Neural crest cell (in vitro differentiated cells): ENCODE measurements at regions not wholly inside any gene's neighbourhood (a gene's known extent, or its start where the extent isn't known, plus 50 kb on each side); places are given as distances from the start of the nearest gene placed in this dataset.

Experiments
- DNase-seq: peaks from one replicate; pipeline ENCODE4 v3.0.0; 2021; ENCODE audit warnings: low read depth, mixed read lengths, low spot score
- H3K27ac Mint-ChIP-seq: one replicate; pipeline ENCODE4 v1.8.0; 2021; ENCODE audit warnings: mild to moderate bottlenecking, mixed read lengths; ENCODE audit not compliant: unreplicated experiment
- H3K27me3 Mint-ChIP-seq: 2 replicates; pipeline ENCODE4 v1.8.0; 2021; ENCODE audit warnings: low read depth, mild to moderate bottlenecking, mixed read lengths
- H3K36me3 Mint-ChIP-seq: 2 replicates; pipeline ENCODE4 v1.8.0; 2021; ENCODE audit warnings: low read depth, mild to moderate bottlenecking, mixed read lengths
- H3K4me1 Mint-ChIP-seq: 2 replicates; pipeline ENCODE4 v1.8.0; 2021; ENCODE audit warnings: mixed read lengths
- H3K4me3 Mint-ChIP-seq: one replicate; pipeline ENCODE4 v1.8.0; 2021; ENCODE audit warnings: mild to moderate bottlenecking, mixed read lengths
- H3K9me3 Mint-ChIP-seq: 2 replicates; pipeline ENCODE4 v1.8.0; 2021; ENCODE audit warnings: mixed read lengths
- TF ChIP-seq, protein P1 (sequence below): fragments of 200-600 bp; sonication (generic); conservative IDR thresholded peaks from 2 replicates; pipeline ENCODE4 v1.5.0; 2021; ENCODE audit warnings: antibody characterized with exemption, mild to moderate bottlenecking

DNA sequence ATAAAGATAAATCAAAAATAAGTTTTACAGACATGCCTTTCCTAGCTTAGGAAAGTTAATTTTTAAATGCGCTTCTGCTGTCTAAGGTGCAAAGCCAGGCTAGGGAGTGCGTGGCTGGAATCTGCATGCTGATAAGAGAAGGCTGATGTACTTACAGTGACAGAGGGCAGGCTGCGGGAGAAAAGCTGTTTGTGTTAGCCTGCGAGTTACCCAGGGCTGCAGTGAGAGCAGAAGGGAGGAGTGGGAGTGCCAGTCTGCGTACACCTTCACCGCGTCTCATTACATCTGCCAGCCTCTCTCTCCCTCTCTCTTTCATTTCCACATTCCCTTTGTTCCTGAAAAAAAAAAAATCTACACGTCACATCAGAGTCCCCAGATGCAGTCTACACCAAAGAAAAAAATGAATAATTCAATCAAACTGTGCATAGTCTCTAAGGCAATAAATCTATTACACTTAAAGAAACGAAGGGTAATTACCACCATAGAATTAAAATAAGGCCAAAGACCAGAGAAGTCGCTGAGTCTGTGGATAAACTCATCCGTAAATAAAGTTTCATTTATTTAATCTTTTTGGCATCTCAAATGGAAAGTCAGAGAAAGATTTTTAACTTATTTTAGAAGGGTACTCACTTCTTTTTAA lies 126.4 kb upstream of the C11orf58 start:
- H3K27ac Mint-ChIP-seq, result no peak overlapping the region
- H3K4me1 Mint-ChIP-seq, result peaks cover 32% of the 10 kb centered on the region
- peak overlapping the region; percentile 90 for H3K4me3 Mint-ChIP-seq
- DNase-seq, result peak; percentile 20
- TF ChIP-seq, protein P1, sequence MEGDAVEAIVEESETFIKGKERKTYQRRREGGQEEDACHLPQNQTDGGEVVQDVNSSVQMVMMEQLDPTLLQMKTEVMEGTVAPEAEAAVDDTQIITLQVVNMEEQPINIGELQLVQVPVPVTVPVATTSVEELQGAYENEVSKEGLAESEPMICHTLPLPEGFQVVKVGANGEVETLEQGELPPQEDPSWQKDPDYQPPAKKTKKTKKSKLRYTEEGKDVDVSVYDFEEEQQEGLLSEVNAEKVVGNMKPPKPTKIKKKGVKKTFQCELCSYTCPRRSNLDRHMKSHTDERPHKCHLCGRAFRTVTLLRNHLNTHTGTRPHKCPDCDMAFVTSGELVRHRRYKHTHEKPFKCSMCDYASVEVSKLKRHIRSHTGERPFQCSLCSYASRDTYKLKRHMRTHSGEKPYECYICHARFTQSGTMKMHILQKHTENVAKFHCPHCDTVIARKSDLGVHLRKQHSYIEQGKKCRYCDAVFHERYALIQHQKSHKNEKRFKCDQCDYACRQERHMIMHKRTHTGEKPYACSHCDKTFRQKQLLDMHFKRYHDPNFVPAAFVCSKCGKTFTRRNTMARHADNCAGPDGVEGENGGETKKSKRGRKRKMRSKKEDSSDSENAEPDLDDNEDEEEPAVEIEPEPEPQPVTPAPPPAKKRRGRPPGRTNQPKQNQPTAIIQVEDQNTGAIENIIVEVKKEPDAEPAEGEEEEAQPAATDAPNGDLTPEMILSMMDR, result no peak
- H3K36me3 Mint-ChIP-seq, result no peaks in the 10 kb centered on the region
- H3K27me3 Mint-ChIP-seq, result peaks cover 7% of the 10 kb centered on the region
- H3K9me3 Mint-ChIP-seq, result no peaks in the 10 kb centered on the region

DNA sequence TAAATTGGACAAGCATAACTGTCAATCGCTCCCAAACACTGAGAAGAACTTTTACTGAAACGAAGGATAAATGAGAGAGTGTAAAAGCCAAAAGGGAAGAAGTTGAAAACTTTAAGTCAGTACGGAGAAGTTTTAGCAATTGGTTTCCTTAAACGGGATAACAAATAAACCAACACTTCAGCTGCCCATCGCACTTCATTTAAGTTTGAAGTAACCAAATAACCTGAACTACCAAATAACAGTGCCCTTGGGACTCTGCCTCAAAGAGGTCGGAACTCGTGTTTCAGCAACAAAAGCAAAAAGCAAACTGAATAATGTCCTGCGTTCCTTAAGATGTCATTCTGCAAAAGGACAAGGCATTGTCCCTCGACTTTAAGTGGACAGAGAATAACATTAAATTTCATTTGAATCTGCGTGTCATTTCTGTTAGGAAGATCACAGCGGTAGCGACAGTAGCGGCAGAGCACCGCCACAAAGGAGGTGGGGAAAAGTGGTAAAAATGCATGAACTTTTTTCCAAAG lies 127.0 kb upstream of the C11orf58 start:
- no peak for DNase-seq
- Mint-ChIP-seq H3K27ac (no peak overlapping the region), H3K9me3 (no peaks in the 10 kb centered on the region), H3K4me3 (peak overlapping the region; percentile 90), H3K4me1 (peaks cover 33% of the 10 kb centered on the region), H3K36me3 (no peaks in the 10 kb centered on the region), H3K27me3 (peaks cover 8% of the 10 kb centered on the region)
- TF ChIP-seq, protein P1, result no peak

DNA sequence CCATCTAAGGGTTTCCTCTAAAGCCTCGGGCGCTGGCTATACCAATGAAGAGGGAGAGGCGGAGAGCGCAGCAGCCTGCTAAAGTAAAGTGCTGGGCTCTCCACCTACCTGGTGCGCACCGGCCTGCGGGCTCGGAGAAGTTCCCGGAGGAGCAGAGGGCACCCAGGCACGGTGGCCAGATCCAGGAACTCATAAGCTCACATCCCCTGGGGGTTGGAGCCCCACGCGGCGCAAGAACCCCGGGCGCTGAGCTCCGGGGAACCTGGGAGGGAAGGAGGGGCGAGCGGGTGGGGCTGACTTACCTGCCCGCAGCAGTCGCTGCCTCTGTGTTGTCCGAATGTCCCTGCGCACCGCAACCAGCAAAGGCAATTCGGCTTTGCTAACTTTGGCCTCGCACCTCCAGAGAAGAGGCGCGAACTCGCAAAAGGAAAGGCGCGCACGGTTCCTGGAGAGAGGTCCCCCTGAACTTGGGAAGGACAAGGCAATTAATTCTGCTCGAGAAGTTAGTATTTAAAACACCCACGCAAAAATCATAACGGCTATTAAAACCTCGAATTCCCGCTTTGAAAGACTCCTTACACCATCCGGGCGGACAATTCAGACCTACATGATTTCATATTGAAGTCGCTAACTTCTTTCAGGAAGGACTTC lies 127.6 kb upstream of the C11orf58 start:
- Mint-ChIP-seq H3K27ac (no peak overlapping the region), H3K36me3 (no peaks in the 10 kb centered on the region), H3K9me3 (no peaks in the 10 kb centered on the region), H3K4me1 (peaks cover 37% of the 10 kb centered on the region), H3K4me3 (peak overlapping the region; percentile 90), H3K27me3 (peaks cover 10% of the 10 kb centered on the region)
- TF ChIP-seq, protein P1, result no peak
- DNase-seq, result no peak

DNA sequence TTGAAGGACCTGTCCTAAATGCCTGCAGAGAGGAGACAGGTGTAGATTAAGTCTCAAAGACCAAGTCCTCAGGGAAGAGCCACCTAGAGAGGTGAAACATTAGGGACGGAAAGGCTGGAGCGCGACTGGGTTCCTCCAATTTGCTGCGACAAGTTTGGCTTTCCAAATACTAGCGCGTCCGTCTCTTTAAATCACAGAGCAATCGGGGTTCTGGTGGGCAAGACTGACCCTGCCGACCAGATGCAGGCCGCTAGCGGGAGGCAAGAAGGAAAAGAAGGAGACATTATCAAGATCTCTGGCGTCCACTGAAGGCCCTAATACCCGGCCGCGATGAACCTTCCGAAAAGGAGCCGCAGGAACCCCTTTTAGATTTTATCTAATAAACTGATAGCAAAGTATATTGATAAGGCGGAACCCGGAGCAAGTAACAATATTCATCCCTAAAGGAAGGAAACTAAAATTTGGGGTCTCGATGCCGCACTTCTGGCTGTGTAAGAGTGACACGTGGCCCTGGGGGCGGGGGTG lies 128.2 kb upstream of the C11orf58 start:
- Mint-ChIP-seq H3K9me3 (no peaks in the 10 kb centered on the region), H3K4me3 (no peak overlapping the region), H3K4me1 (peaks cover 37% of the 10 kb centered on the region), H3K27me3 (peaks cover 10% of the 10 kb centered on the region), H3K36me3 (no peaks in the 10 kb centered on the region), H3K27ac (no peak overlapping the region)
- TF ChIP-seq, protein P1, result no peak
- no peak for DNase-seq

DNA sequence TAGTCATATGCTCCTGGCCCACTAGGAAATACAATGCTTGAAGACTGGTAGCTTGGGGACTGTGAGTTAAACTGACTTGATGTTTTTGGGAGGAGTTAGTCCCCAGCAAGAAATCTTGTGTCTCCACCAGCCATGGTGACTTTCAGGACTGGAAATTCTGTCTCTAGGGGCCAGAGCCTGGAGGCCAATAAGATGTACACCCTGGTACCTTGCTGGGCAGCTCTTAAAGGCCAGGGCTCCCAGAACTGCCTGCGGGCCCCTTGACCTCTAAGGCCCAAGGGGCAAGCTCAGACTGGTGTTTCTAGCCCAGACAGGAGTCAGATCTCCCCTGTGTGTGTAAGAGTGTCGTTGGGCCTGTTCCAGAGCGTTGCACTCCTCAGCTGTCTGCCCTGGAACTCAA lies 128.7 kb upstream of the C11orf58 start:
- TF ChIP-seq, protein P1, result no peak
- H3K4me3 Mint-ChIP-seq, result no peak overlapping the region
- no peak for DNase-seq
- peaks cover 37% of the 10 kb centered on the region for H3K4me1 Mint-ChIP-seq
- no peak overlapping the region for H3K27ac Mint-ChIP-seq
- peaks cover 6% of the 10 kb centered on the region for H3K27me3 Mint-ChIP-seq
- no peaks in the 10 kb centered on the region for H3K9me3 Mint-ChIP-seq
- no peaks in the 10 kb centered on the region for H3K36me3 Mint-ChIP-seq
